ENCODE measurements at regions not wholly inside any gene's neighbourhood (a gene's known extent, or its start where the extent isn't known, plus 50 kb on each side); places are given as distances from the start of the nearest gene placed in this dataset.

DNA sequence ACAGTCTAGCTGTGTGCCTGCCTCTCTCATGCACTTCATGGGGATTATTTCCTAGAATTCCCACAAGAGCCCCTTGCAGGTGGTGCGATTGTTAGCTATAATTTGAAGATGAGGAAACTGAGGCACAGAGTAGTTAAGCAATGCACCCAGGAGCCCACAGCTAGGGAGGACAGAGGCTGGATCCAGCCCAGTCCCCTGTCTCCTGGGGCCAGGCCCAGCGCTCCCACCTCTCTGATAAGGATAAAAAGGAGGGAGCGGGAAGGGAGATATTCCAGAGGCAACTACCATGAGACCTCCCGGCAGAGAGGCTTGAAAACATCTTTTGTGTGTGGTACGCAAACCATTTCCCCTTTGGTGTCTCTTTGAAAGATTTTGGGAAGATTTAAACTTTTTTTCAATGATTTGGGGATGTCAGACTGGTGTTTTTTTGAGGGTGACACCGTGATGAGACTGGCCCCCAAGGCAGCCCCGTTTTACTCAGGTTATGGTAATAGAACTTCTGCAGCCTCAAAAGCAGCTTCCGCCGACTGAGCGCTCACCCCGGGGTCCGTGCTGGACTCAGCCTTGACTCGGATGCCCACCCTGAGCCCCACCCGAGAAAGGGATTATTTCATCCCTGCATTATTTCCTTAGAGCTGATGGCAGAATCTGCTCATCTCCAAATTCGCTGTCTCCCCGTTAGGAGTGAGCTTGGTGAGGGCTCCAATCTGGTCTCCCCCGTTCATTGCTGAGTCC, 144.7 kb upstream of the IER5L start:
- TF ChIP-seq NFE2L2 (IDR thresholded peaks at IDR 0.05; ENCODE audit: low read depth, low read length): no peak
- TF ChIP-seq, protein P1, sequence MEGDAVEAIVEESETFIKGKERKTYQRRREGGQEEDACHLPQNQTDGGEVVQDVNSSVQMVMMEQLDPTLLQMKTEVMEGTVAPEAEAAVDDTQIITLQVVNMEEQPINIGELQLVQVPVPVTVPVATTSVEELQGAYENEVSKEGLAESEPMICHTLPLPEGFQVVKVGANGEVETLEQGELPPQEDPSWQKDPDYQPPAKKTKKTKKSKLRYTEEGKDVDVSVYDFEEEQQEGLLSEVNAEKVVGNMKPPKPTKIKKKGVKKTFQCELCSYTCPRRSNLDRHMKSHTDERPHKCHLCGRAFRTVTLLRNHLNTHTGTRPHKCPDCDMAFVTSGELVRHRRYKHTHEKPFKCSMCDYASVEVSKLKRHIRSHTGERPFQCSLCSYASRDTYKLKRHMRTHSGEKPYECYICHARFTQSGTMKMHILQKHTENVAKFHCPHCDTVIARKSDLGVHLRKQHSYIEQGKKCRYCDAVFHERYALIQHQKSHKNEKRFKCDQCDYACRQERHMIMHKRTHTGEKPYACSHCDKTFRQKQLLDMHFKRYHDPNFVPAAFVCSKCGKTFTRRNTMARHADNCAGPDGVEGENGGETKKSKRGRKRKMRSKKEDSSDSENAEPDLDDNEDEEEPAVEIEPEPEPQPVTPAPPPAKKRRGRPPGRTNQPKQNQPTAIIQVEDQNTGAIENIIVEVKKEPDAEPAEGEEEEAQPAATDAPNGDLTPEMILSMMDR (conservative IDR thresholded peaks at IDR 0.05; ENCODE audit: low read depth, low read length): no peak
- TF ChIP-seq MXI1 (IDR thresholded peaks at IDR 0.05; ENCODE audit: borderline replicate concordance, low read depth, low read length): no peak
- TF ChIP-seq RAD21 (IDR thresholded peaks at IDR 0.05; ENCODE audit: low read length): no peak
- TF ChIP-seq MAFK (IDR thresholded peaks at IDR 0.05; ENCODE audit: low read depth, low read length): no peak
- no peak for TF ChIP-seq POLR2A (IDR thresholded peaks at IDR 0.05; ENCODE audit: low read depth, low read length)
- no peak for TF ChIP-seq RCOR1 (IDR thresholded peaks at IDR 0.05; ENCODE audit: insufficient replicate concordance, low read length)
- no peak for TF ChIP-seq CEBPB (IDR thresholded peaks at IDR 0.05; ENCODE audit: low read depth, low read length)
- TF ChIP-seq MAZ (IDR thresholded peaks at IDR 0.05; ENCODE audit: borderline replicate concordance, low read depth, low read length): no peak
